Neural crest cell (in vitro differentiated cells): ENCODE measurements at regions not wholly inside any gene's neighbourhood (a gene's known extent, or its start where the extent isn't known, plus 50 kb on each side); places are given as distances from the start of the nearest gene placed in this dataset.
A peak's percentile ranks its signal among the peaks of the same experiment; 100 is the strongest.

Experiments used
- DNase-seq: peaks from one replicate; pipeline ENCODE4 v3.0.0; 2021; ENCODE audit warnings: low read depth, mixed read lengths, low spot score
- H3K27ac Mint-ChIP-seq: one replicate; pipeline ENCODE4 v1.8.0; 2021; ENCODE audit warnings: mild to moderate bottlenecking, mixed read lengths; ENCODE audit not compliant: unreplicated experiment
- H3K27me3 Mint-ChIP-seq: 2 replicates; pipeline ENCODE4 v1.8.0; 2021; ENCODE audit warnings: low read depth, mild to moderate bottlenecking, mixed read lengths
- H3K36me3 Mint-ChIP-seq: 2 replicates; pipeline ENCODE4 v1.8.0; 2021; ENCODE audit warnings: low read depth, mild to moderate bottlenecking, mixed read lengths
- H3K4me1 Mint-ChIP-seq: 2 replicates; pipeline ENCODE4 v1.8.0; 2021; ENCODE audit warnings: mixed read lengths
- H3K4me3 Mint-ChIP-seq: one replicate; pipeline ENCODE4 v1.8.0; 2021; ENCODE audit warnings: mild to moderate bottlenecking, mixed read lengths
- H3K9me3 Mint-ChIP-seq: 2 replicates; pipeline ENCODE4 v1.8.0; 2021; ENCODE audit warnings: mixed read lengths
- TF ChIP-seq, protein P1 (sequence below): fragments of 200-600 bp; sonication (generic); conservative IDR thresholded peaks from 2 replicates; pipeline ENCODE4 v1.5.0; 2021; ENCODE audit warnings: antibody characterized with exemption, mild to moderate bottlenecking

DNA sequence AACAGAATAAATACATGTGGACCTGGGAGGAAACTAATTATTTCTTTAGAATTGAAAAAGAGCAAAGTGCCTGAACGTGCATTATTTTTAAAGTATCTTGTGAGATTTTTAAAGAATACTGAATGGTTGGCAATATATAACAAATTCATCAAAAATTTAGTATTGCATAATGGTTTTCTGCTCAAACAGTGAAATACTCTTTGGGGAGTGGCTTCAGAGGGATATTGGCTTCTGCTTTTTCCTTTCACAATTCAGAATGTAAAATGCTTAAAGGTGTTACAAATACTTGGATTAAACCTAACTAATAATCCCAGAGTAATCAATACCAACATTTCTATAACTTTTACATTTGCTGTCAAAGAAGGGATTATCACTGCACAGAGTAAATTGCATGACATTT is 379.3 kb upstream of the CHD1 start:
- no peaks in the 10 kb centered on the region for H3K9me3 Mint-ChIP-seq
- H3K4me3 Mint-ChIP-seq: no peak overlapping the region
- TF ChIP-seq, protein P1, sequence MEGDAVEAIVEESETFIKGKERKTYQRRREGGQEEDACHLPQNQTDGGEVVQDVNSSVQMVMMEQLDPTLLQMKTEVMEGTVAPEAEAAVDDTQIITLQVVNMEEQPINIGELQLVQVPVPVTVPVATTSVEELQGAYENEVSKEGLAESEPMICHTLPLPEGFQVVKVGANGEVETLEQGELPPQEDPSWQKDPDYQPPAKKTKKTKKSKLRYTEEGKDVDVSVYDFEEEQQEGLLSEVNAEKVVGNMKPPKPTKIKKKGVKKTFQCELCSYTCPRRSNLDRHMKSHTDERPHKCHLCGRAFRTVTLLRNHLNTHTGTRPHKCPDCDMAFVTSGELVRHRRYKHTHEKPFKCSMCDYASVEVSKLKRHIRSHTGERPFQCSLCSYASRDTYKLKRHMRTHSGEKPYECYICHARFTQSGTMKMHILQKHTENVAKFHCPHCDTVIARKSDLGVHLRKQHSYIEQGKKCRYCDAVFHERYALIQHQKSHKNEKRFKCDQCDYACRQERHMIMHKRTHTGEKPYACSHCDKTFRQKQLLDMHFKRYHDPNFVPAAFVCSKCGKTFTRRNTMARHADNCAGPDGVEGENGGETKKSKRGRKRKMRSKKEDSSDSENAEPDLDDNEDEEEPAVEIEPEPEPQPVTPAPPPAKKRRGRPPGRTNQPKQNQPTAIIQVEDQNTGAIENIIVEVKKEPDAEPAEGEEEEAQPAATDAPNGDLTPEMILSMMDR: no peak
- no peaks in the 10 kb centered on the region for H3K27me3 Mint-ChIP-seq
- DNase-seq: no peak
- H3K4me1 Mint-ChIP-seq: no peaks in the 10 kb centered on the region
- H3K27ac Mint-ChIP-seq: no peak overlapping the region
- no peaks in the 10 kb centered on the region for H3K36me3 Mint-ChIP-seq

DNA sequence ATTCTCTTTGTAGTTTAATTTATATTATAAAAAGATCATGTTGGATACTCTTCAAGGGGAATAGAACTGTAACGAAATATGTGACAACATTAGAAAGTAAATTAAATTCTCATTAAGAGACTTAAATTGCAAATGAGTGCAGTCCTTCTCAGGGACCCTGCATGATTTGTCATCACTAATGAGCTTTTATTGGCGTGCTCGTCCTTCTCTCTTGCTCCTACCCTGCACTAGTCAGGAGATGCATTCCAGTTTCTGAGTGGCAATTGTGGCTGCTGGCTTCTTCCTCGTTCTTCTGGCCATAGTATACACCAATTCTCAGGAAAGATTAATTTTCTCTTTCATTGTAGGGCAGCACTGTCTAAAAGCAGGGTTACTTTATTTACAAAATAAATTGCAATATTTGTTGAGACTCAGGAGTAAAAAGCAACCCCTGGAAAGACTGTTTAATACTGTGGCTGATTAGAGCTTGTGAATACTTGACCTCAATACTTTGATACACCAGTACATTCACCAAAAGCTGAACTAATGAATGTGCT is 376.3 kb upstream of the CHD1 start:
- no peak for DNase-seq
- Mint-ChIP-seq H3K27ac (no peak overlapping the region), H3K9me3 (peaks cover 10% of the 10 kb centered on the region), H3K36me3 (no peaks in the 10 kb centered on the region), H3K4me1 (no peaks in the 10 kb centered on the region), H3K4me3 (no peak overlapping the region), H3K27me3 (no peaks in the 10 kb centered on the region)
- TF ChIP-seq, protein P1: no peak

- H3K27ac Mint-ChIP-seq: no peak overlapping the region
- H3K4me3 Mint-ChIP-seq: no peak overlapping the region
- H3K27me3 Mint-ChIP-seq: no peaks in the 10 kb centered on the region
- H3K4me1 Mint-ChIP-seq: no peaks in the 10 kb centered on the region
- TF ChIP-seq, protein P1: no peak
- no peak for DNase-seq
- H3K36me3 Mint-ChIP-seq: no peaks in the 10 kb centered on the region
- H3K9me3 Mint-ChIP-seq: no peaks in the 10 kb centered on the region
These were observed 356.8 kb upstream of the CHD1 start for GRCh38 chr5:99285606-99286005.

- Mint-ChIP-seq H3K36me3 (no peaks in the 10 kb centered on the region), H3K27ac (no peak overlapping the region), H3K4me3 (no peak overlapping the region), H3K4me1 (peaks cover 9% of the 10 kb centered on the region), H3K9me3 (peaks cover 8% of the 10 kb centered on the region), H3K27me3 (no peaks in the 10 kb centered on the region)
- no peak for DNase-seq
- TF ChIP-seq, protein P1: no peak
These were observed 346.3 kb upstream of the CHD1 start for GRCh38 chr5:99275128-99275527.

- no peak overlapping the region for H3K27ac Mint-ChIP-seq
- H3K27me3 Mint-ChIP-seq: no peaks in the 10 kb centered on the region
- no peak overlapping the region for H3K4me3 Mint-ChIP-seq
- no peaks in the 10 kb centered on the region for H3K36me3 Mint-ChIP-seq
- TF ChIP-seq, protein P1: no peak
- DNase-seq: no peak
- H3K4me1 Mint-ChIP-seq: no peaks in the 10 kb centered on the region
- H3K9me3 Mint-ChIP-seq: peaks cover 3% of the 10 kb centered on the region
These were observed 343.8 kb upstream of the CHD1 start for GRCh38 chr5:99272576-99272975.

- Mint-ChIP-seq H3K4me3 (no peak overlapping the region), H3K4me1 (no peaks in the 10 kb centered on the region), H3K36me3 (peaks cover 8% of the 10 kb centered on the region), H3K27ac (peak overlapping the region; percentile 65), H3K27me3 (no peaks in the 10 kb centered on the region), H3K9me3 (peaks cover 11% of the 10 kb centered on the region)
- TF ChIP-seq, protein P1: no peak
- DNase-seq: no peak
These were observed 330.0 kb upstream of the CHD1 start for GRCh38 chr5:99258819-99259218.
